ENCODE measurements at regions not wholly inside any gene's neighbourhood (a gene's known extent, or its start where the extent isn't known, plus 50 kb on each side); places are given as distances from the start of the nearest gene placed in this dataset.

DNA sequence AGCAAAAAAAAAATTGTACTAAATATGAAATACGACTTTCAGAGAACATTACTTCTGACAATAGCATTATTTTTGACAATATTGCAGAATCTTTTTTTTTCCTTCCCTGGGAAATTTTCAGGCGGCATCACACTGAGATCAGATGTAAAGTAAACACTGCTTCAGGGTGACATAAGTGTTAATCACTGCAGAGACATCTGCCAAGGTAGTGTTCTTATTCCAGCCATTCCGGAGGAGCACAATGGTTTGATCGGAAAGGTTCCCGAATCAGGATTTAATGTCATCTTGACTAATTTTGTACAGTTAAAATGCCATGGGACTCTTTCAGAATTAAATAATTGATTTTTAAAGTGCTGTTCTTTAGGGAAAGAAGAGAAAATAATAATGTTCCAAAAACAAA is 56.7 kb upstream of the ZNF236 start:
- H2AFZ ChIP-seq (ENCODE audit: low read length), result no peak overlapping the region
- no peak overlapping the region for H3K9ac ChIP-seq (ENCODE audit: insufficient read depth, low read length)
- H3K9me3 ChIP-seq (ENCODE audit: control insufficient read depth, insufficient read depth, low read depth, low read length), result no peaks in the 10 kb centered on the region
- no peaks in the 10 kb centered on the region for H3K36me3 ChIP-seq (ENCODE audit: control insufficient read depth, insufficient read depth, low read length)
- peak; percentile 2 to 7 for DNase-seq (ENCODE audit: low read depth in 2 of 2)
- H3K4me3 ChIP-seq (replicated peaks in 1 of 4; ENCODE audit: control extremely low read depth in 1 of 4, insufficient read depth in 1 of 4, low read depth in 3 of 4, low read length in 4 of 4), result no peak overlapping the region
- H3K27ac ChIP-seq (ENCODE audit: insufficient read depth, low read length), result no peak overlapping the region
- H3K27me3 ChIP-seq (ENCODE audit: control insufficient read depth, insufficient read depth, low read length), result no peaks in the 10 kb centered on the region
- H4K20me1 ChIP-seq (ENCODE audit: control insufficient read depth, extremely low read depth, insufficient read depth, low read length), result no peaks in the 10 kb centered on the region
- no peaks in the 10 kb centered on the region for H3K79me2 ChIP-seq (ENCODE audit: control insufficient read depth, insufficient read depth, low read length)
- H3K4me2 ChIP-seq (ENCODE audit: extremely low read depth, insufficient read depth, low read length), result no peak overlapping the region
- no peak for TF ChIP-seq EZH2 (IDR thresholded peaks at IDR 0.05; ENCODE audit: low read length, missing control alignments)
- TF ChIP-seq, protein P1, sequence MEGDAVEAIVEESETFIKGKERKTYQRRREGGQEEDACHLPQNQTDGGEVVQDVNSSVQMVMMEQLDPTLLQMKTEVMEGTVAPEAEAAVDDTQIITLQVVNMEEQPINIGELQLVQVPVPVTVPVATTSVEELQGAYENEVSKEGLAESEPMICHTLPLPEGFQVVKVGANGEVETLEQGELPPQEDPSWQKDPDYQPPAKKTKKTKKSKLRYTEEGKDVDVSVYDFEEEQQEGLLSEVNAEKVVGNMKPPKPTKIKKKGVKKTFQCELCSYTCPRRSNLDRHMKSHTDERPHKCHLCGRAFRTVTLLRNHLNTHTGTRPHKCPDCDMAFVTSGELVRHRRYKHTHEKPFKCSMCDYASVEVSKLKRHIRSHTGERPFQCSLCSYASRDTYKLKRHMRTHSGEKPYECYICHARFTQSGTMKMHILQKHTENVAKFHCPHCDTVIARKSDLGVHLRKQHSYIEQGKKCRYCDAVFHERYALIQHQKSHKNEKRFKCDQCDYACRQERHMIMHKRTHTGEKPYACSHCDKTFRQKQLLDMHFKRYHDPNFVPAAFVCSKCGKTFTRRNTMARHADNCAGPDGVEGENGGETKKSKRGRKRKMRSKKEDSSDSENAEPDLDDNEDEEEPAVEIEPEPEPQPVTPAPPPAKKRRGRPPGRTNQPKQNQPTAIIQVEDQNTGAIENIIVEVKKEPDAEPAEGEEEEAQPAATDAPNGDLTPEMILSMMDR (conservative IDR thresholded peaks at IDR 0.05 in 1 of 2, IDR thresholded peaks at IDR 0.05 in 1 of 2; ENCODE audit: low read depth in 1 of 2, low read length in 2 of 2), result no peak
- no peaks in the 10 kb centered on the region for H3K4me1 ChIP-seq (ENCODE audit: control insufficient read depth, extremely low read depth, insufficient read depth, low read length)

DNA sequence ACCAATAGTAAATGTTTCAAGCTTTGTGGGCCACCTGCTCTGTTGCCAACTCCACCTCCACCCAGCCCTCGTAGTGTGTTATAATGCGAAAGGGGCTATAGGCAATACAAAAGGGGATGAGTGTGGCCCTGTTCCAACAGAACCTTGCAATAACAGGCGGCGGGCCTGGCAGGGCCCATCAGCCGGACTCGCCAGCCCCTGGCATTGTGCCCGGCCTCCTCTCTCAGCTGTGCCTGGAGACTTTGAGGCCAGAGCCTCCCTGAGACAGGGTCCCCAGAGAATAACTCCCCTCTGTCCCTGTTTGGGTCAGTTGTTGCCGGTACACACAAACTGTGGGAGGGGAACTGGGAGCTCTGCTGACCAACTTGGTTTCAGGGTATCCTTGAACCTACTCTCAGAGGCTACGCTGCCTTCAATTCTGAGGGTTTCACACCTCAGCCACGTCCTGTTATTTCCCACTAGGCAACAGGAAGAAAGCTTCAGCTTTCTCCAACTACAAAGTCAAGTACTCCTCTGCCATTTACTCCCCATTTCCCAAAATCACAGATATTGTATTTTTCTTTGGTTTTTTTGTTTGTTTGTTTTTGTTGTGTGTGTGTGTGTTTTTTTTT is 58.0 kb upstream of the ZNF236 start:
- H3K9me3 ChIP-seq (ENCODE audit: control insufficient read depth, insufficient read depth, low read depth, low read length), result no peaks in the 10 kb centered on the region
- no peak overlapping the region for H3K9ac ChIP-seq (ENCODE audit: insufficient read depth, low read length)
- DNase-seq (ENCODE audit: low read depth in 2 of 2), result no peak
- TF ChIP-seq, protein P1 (conservative IDR thresholded peaks at IDR 0.05 in 1 of 2, IDR thresholded peaks at IDR 0.05 in 1 of 2; ENCODE audit: low read depth in 1 of 2, low read length in 2 of 2), result no peak
- no peak for TF ChIP-seq EZH2 (IDR thresholded peaks at IDR 0.05; ENCODE audit: low read length, missing control alignments)
- H2AFZ ChIP-seq (ENCODE audit: low read length), result no peak overlapping the region
- no peaks in the 10 kb centered on the region for H3K4me1 ChIP-seq (ENCODE audit: control insufficient read depth, extremely low read depth, insufficient read depth, low read length)
- H3K4me2 ChIP-seq (ENCODE audit: extremely low read depth, insufficient read depth, low read length), result no peak overlapping the region
- no peaks in the 10 kb centered on the region for H3K36me3 ChIP-seq (ENCODE audit: control insufficient read depth, insufficient read depth, low read length)
- no peak overlapping the region for H3K27ac ChIP-seq (ENCODE audit: insufficient read depth, low read length)
- H3K27me3 ChIP-seq (ENCODE audit: control insufficient read depth, insufficient read depth, low read length), result no peaks in the 10 kb centered on the region
- no peaks in the 10 kb centered on the region for H4K20me1 ChIP-seq (ENCODE audit: control insufficient read depth, extremely low read depth, insufficient read depth, low read length)
- no peaks in the 10 kb centered on the region for H3K79me2 ChIP-seq (ENCODE audit: control insufficient read depth, insufficient read depth, low read length)
- H3K4me3 ChIP-seq (replicated peaks in 1 of 4; ENCODE audit: control extremely low read depth in 1 of 4, insufficient read depth in 1 of 4, low read depth in 3 of 4, low read length in 4 of 4), result no peak overlapping the region

DNA sequence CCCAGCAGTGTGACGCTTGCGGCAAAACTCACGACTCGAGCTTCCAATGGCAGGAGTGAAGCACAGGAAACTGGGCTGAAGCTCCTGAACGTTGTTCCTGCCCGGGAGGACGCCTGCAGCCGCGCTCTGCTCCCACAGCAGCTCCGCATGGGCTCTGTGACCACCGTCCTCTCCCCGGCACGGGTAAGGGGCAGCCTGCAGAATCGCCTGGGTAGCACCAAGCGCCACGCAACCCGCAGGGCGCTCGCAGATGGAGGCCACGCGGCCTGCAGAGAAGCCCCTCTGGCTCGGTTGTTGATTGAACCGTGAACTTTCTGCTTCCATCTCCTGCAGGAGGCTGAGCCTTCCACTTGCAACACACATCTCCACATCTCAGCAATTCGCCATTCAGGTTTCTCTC is 63.3 kb upstream of the ZNF236 start:
- Histone ChIP-seq H3K79me2 (ENCODE audit: control insufficient read depth, insufficient read depth, low read length) (no peaks in the 10 kb centered on the region), H3K4me3 (replicated peaks in 1 of 4; ENCODE audit: control extremely low read depth in 1 of 4, insufficient read depth in 1 of 4, low read depth in 3 of 4, low read length in 4 of 4) (no peak overlapping the region), H3K27ac (ENCODE audit: insufficient read depth, low read length) (no peak overlapping the region), H4K20me1 (ENCODE audit: control insufficient read depth, extremely low read depth, insufficient read depth, low read length) (no peaks in the 10 kb centered on the region), H2AFZ (ENCODE audit: low read length) (no peak overlapping the region), H3K4me1 (ENCODE audit: control insufficient read depth, extremely low read depth, insufficient read depth, low read length) (no peaks in the 10 kb centered on the region), H3K9ac (ENCODE audit: insufficient read depth, low read length) (no peak overlapping the region), H3K4me2 (ENCODE audit: extremely low read depth, insufficient read depth, low read length) (no peak overlapping the region), H3K36me3 (ENCODE audit: control insufficient read depth, insufficient read depth, low read length) (no peaks in the 10 kb centered on the region), H3K27me3 (ENCODE audit: control insufficient read depth, insufficient read depth, low read length) (no peaks in the 10 kb centered on the region), H3K9me3 (ENCODE audit: control insufficient read depth, insufficient read depth, low read depth, low read length) (no peaks in the 10 kb centered on the region)
- TF ChIP-seq, protein P1 (conservative IDR thresholded peaks at IDR 0.05 in 1 of 2, IDR thresholded peaks at IDR 0.05 in 1 of 2; ENCODE audit: low read depth in 1 of 2, low read length in 2 of 2), result no peak
- TF ChIP-seq EZH2 (IDR thresholded peaks at IDR 0.05; ENCODE audit: low read length, missing control alignments), result no peak
- DNase-seq (ENCODE audit: low read depth in 2 of 2), result no peak

All from fibroblast of lung (primary cell).